Activated naive CD8-positive, alpha-beta T cell treated with anti-CD3 and anti-CD28 coated beads, Interleukin-2, amount 10 ng/mL, durations not matched to agents 7 days and 5 days (primary cell): ENCODE measurements at regions not wholly inside any gene's neighbourhood (a gene's known extent, or its start where the extent isn't known, plus 50 kb on each side); places are given as distances from the start of the nearest gene placed in this dataset.

Experiments used
- ATAC-seq: fragments of 150-1000 bp; cut with Tn5 transposase; one replicate; pipeline ENCODE4 v1.10.0; 2021; ENCODE audit warnings: low read depth, moderate library complexity
- POLR2A ChIA-PET: fragments of 350-600 bp; sonication (Branson Sonifier 250); formaldehyde crosslinking; loops from one replicate; lab custom pipeline; 2021; ENCODE audit warnings: antibody characterized with exemption; lab: Charles Lee
- DNase-seq: peaks from one replicate; pipeline ENCODE4 v3.0.0; 2021
- H3K27ac Mint-ChIP-seq: one replicate; pipeline ENCODE4 v1.8.0; 2022; ENCODE audit warnings: mild to moderate bottlenecking, mixed read lengths
- H3K27me3 Mint-ChIP-seq: one replicate; pipeline ENCODE4 v1.8.0; 2022; ENCODE audit warnings: mild to moderate bottlenecking, moderate library complexity, mixed read lengths
- H3K36me3 Mint-ChIP-seq: one replicate; pipeline ENCODE4 v1.8.0; 2021; ENCODE audit warnings: mild to moderate bottlenecking, mixed read lengths
- H3K4me1 Mint-ChIP-seq: one replicate; pipeline ENCODE4 v1.8.0; 2021; ENCODE audit warnings: mixed read lengths
- H3K4me3 Mint-ChIP-seq: one replicate; pipeline ENCODE4 v1.8.0; 2022; ENCODE audit warnings: mild to moderate bottlenecking, moderate library complexity, mixed read lengths
- H3K9me3 Mint-ChIP-seq: one replicate; pipeline ENCODE4 v1.8.0; 2021; ENCODE audit warnings: mixed read lengths

- H3K36me3 Mint-ChIP-seq: no peaks in the 10 kb centered on the region
- DNase-seq (no peak), ATAC-seq (no peak)
- H3K27ac Mint-ChIP-seq: no peak overlapping the region
- no peaks in the 10 kb centered on the region for H3K4me1 Mint-ChIP-seq
- no peaks in the 10 kb centered on the region for H3K9me3 Mint-ChIP-seq
- POLR2A ChIA-PET: no interaction called here
- no peaks in the 10 kb centered on the region for H3K27me3 Mint-ChIP-seq
- H3K4me3 Mint-ChIP-seq: no peak overlapping the region
These were observed 201.1 kb downstream of the PPP1R3A start for GRCh38 chr7:113717739-113718138.

- POLR2A ChIA-PET: no interaction called here
- no peak overlapping the region for H3K4me3 Mint-ChIP-seq
These were observed 202.6 kb downstream of the PPP1R3A start for GRCh38 chr7:113715981-113716856.

GRCh38 chr7:113715262-113715661 is 203.5 kb downstream of the PPP1R3A start:
- POLR2A ChIA-PET: no interaction called here
- no peaks in the 10 kb centered on the region for H3K4me1 Mint-ChIP-seq

More at GRCh38 chr7:113715981-113716856, 202.6 kb downstream of the PPP1R3A start:
- Mint-ChIP-seq H3K27ac (no peak overlapping the region), H3K27me3 (no peaks in the 10 kb centered on the region), H3K4me1 (no peaks in the 10 kb centered on the region), H3K9me3 (no peaks in the 10 kb centered on the region), H3K36me3 (no peaks in the 10 kb centered on the region)
- no peak for ATAC-seq
- no peak for DNase-seq

GRCh38 chr7:113710310-113711096 is 208.3 kb downstream of the PPP1R3A start:
- Mint-ChIP-seq H3K36me3 (no peaks in the 10 kb centered on the region), H3K4me1 (no peaks in the 10 kb centered on the region), H3K27ac (no peak overlapping the region), H3K9me3 (no peaks in the 10 kb centered on the region), H3K27me3 (peaks cover 2% of the 10 kb centered on the region), H3K4me3 (no peak overlapping the region)
- DNase-seq (no peak), ATAC-seq (peak; percentile 58)
- POLR2A ChIA-PET: no interaction called here

More at GRCh38 chr7:113715262-113715661, 203.5 kb downstream of the PPP1R3A start:
- ATAC-seq (no peak), DNase-seq (no peak)
- H3K27ac Mint-ChIP-seq: no peak overlapping the region
- no peaks in the 10 kb centered on the region for H3K36me3 Mint-ChIP-seq
- H3K9me3 Mint-ChIP-seq: no peaks in the 10 kb centered on the region
- H3K4me3 Mint-ChIP-seq: no peak overlapping the region
- no peaks in the 10 kb centered on the region for H3K27me3 Mint-ChIP-seq

- Mint-ChIP-seq H3K9me3 (no peaks in the 10 kb centered on the region), H3K4me1 (no peaks in the 10 kb centered on the region), H3K27me3 (peaks cover 2% of the 10 kb centered on the region), H3K36me3 (no peaks in the 10 kb centered on the region), H3K27ac (no peak overlapping the region), H3K4me3 (no peak overlapping the region)
- POLR2A ChIA-PET: no interaction called here
- no peak for DNase-seq
- no peak for ATAC-seq
These were observed 213.4 kb downstream of the PPP1R3A start for GRCh38 chr7:113705439-113705838.

- no peaks in the 10 kb centered on the region for H3K4me1 Mint-ChIP-seq
- H3K4me3 Mint-ChIP-seq: no peak overlapping the region
- DNase-seq (no peak), ATAC-seq (no peak)
- H3K36me3 Mint-ChIP-seq: no peaks in the 10 kb centered on the region
- peaks cover 2% of the 10 kb centered on the region for H3K27me3 Mint-ChIP-seq
- H3K9me3 Mint-ChIP-seq: no peaks in the 10 kb centered on the region
- POLR2A ChIA-PET: no interaction called here
- no peak overlapping the region for H3K27ac Mint-ChIP-seq
These were observed 220.1 kb downstream of the PPP1R3A start for GRCh38 chr7:113698556-113699220.

GRCh38 chr7:113694149-113694548 is 224.7 kb downstream of the PPP1R3A start:
- ATAC-seq (no peak), DNase-seq (no peak)
- no peaks in the 10 kb centered on the region for H3K36me3 Mint-ChIP-seq
- H3K27me3 Mint-ChIP-seq: peaks cover 2% of the 10 kb centered on the region
- H3K9me3 Mint-ChIP-seq: no peaks in the 10 kb centered on the region
- POLR2A ChIA-PET: no interaction called here
- no peak overlapping the region for H3K27ac Mint-ChIP-seq
- H3K4me1 Mint-ChIP-seq: no peaks in the 10 kb centered on the region
- H3K4me3 Mint-ChIP-seq: no peak overlapping the region

GRCh38 chr7:113684165-113684564 is 234.6 kb downstream of the PPP1R3A start:
- H3K9me3 Mint-ChIP-seq: no peaks in the 10 kb centered on the region
- H3K27me3 Mint-ChIP-seq: no peaks in the 10 kb centered on the region
- no peak overlapping the region for H3K27ac Mint-ChIP-seq
- H3K4me1 Mint-ChIP-seq: no peaks in the 10 kb centered on the region
- H3K36me3 Mint-ChIP-seq: no peaks in the 10 kb centered on the region
- POLR2A ChIA-PET: no interaction called here
- H3K4me3 Mint-ChIP-seq: no peak overlapping the region
- ATAC-seq (no peak), DNase-seq (no peak)

- POLR2A ChIA-PET: no interaction called here
These were observed 241.0 kb downstream of the PPP1R3A start for GRCh38 chr7:113677811-113678210.

GRCh38 chr7:113664867-113665266 is 253.9 kb downstream of the PPP1R3A start:
- H3K9me3 Mint-ChIP-seq: peaks cover 4% of the 10 kb centered on the region
- H3K36me3 Mint-ChIP-seq: no peaks in the 10 kb centered on the region
- DNase-seq: no peak
- POLR2A ChIA-PET: no interaction called here
- no peak for ATAC-seq
- no peak overlapping the region for H3K4me3 Mint-ChIP-seq
- no peaks in the 10 kb centered on the region for H3K4me1 Mint-ChIP-seq
- H3K27ac Mint-ChIP-seq: no peak overlapping the region
- no peaks in the 10 kb centered on the region for H3K27me3 Mint-ChIP-seq

More at GRCh38 chr7:113677811-113678210, 241.0 kb downstream of the PPP1R3A start:
- no peaks in the 10 kb centered on the region for H3K36me3 Mint-ChIP-seq
- H3K4me1 Mint-ChIP-seq: no peaks in the 10 kb centered on the region
- ATAC-seq (no peak), DNase-seq (no peak)
- no peak overlapping the region for H3K4me3 Mint-ChIP-seq
- H3K9me3 Mint-ChIP-seq: no peaks in the 10 kb centered on the region
- no peaks in the 10 kb centered on the region for H3K27me3 Mint-ChIP-seq
- H3K27ac Mint-ChIP-seq: no peak overlapping the region

GRCh38 chr7:113659416-113659815 is 259.4 kb downstream of the PPP1R3A start:
- H3K4me3 Mint-ChIP-seq: no peak overlapping the region
- H3K27me3 Mint-ChIP-seq: no peaks in the 10 kb centered on the region
- H3K4me1 Mint-ChIP-seq: no peaks in the 10 kb centered on the region
- H3K9me3 Mint-ChIP-seq: peaks cover 2% of the 10 kb centered on the region
- DNase-seq: no peak
- POLR2A ChIA-PET: no interaction called here
- no peak overlapping the region for H3K27ac Mint-ChIP-seq
- H3K36me3 Mint-ChIP-seq: no peaks in the 10 kb centered on the region
- ATAC-seq: no peak

- DNase-seq (no peak), ATAC-seq (no peak)
- Mint-ChIP-seq H3K27ac (no peak overlapping the region), H3K4me1 (no peaks in the 10 kb centered on the region), H3K36me3 (no peaks in the 10 kb centered on the region), H3K9me3 (no peaks in the 10 kb centered on the region), H3K4me3 (no peak overlapping the region), H3K27me3 (no peaks in the 10 kb centered on the region)
- POLR2A ChIA-PET: no interaction called here
These were observed 261.2 kb downstream of the PPP1R3A start for GRCh38 chr7:113657603-113658002.

- H3K9me3 Mint-ChIP-seq: no peaks in the 10 kb centered on the region
- H3K27me3 Mint-ChIP-seq: no peaks in the 10 kb centered on the region
- H3K4me3 Mint-ChIP-seq: no peak overlapping the region
- DNase-seq: no peak
- H3K36me3 Mint-ChIP-seq: no peaks in the 10 kb centered on the region
- no peak for ATAC-seq
- POLR2A ChIA-PET: no interaction called here
- no peaks in the 10 kb centered on the region for H3K4me1 Mint-ChIP-seq
- no peak overlapping the region for H3K27ac Mint-ChIP-seq
These were observed 266.3 kb downstream of the PPP1R3A start for GRCh38 chr7:113652501-113652900.
